Esophagus muscularis mucosa (tissue), 4 donors: ENCODE measurements at regions not wholly inside any gene's neighbourhood (a gene's known extent, or its start where the extent isn't known, plus 50 kb on each side); places are given as distances from the start of the nearest gene placed in this dataset.

Source experiments
- DNase-seq: peaks from one replicate; pipeline ENCODE4 v3.0.0-alpha.2; 2017; ENCODE audit errors: extremely low spot score
- H3K27ac ChIP-seq, 4 donors: fragments of 200-600 bp; sonication (generic); replicated peaks in 1 of 4; 1 replicate in 3 of 4; 2 replicates in 1 of 4; pipeline ENCODE4 v1.5.1; 2016 to 2019; ENCODE audit warnings: mild to moderate bottlenecking in 1 of 4
- H3K27me3 ChIP-seq, 4 donors: fragments of 200-600 bp; sonication (generic); one replicate each; pipeline versions ENCODE4 v1.5.1 to v1.6.0; 2016 to 2019
- H3K36me3 ChIP-seq, 4 donors: fragments of 200-600 bp; sonication (generic); one replicate each; pipeline ENCODE4 v1.5.1; 2016 to 2019
- H3K4me1 ChIP-seq, 4 donors: fragments of 200-600 bp; sonication (generic); one replicate each; pipeline ENCODE4 v1.5.1; 2016 to 2019
- H3K4me3 ChIP-seq, 4 donors: fragments of 200-600 bp; sonication (generic); 1 replicate in 2 of 4; 2 replicates in 2 of 4; pipeline ENCODE4 v1.5.1; 2016 to 2019; ENCODE audit warnings: mild to moderate bottlenecking in 4 of 4, moderate library complexity in 1 of 4
- H3K9me3 ChIP-seq, 4 donors: fragments of 200-600 bp; sonication (generic); 1 replicate in 3 of 4; 2 replicates in 1 of 4; pipeline ENCODE4 v1.5.1; 2016 to 2019
- EP300 ChIP-seq: sonication (generic); formaldehyde crosslinking; IDR thresholded peaks from one replicate; pipeline ENCODE4 v1.6.1; 2017; ENCODE audit warnings: antibody characterized with exemption
- POLR2A ChIP-seq: fragments of 450-650 bp; IDR thresholded peaks from one replicate; pipeline ENCODE4 v1.6.1; 2017; ENCODE audit warnings: antibody characterized with exemption, moderate library complexity, mild to moderate bottlenecking, low read depth
- POLR2AphosphoS5 ChIP-seq, 2 donors: sonication (generic); formaldehyde crosslinking; IDR thresholded peaks; one replicate each; pipeline ENCODE4 v1.6.1; 2017; ENCODE audit warnings: antibody characterized with exemption in 2 of 2
- WGBS: methylation state at CpG from one replicate; pipeline ENCODE4 v1.1.5; 2018; 5-methylcytosine and 5-hydroxymethylcytosine counted together
- intact Hi-C: fragments of 100-400 bp; cut with DNase I; formaldehyde crosslinking; loops from one replicate; pipeline ENCODE4 v1.15.1; 2023
- TF ChIP-seq, protein P1 (sequence below), 3 experiments: fragments of 200-600 bp in 2 of 3; fragments of 450-650 bp in 1 of 3; sonication (generic) in 2 of 3; IDR thresholded peaks; one replicate each; pipeline ENCODE4 v1.5.1; 2017 to 2019; ENCODE audit warnings: antibody characterized with exemption in 3 of 3, mild to moderate bottlenecking in 2 of 3, moderate library complexity in 1 of 3

GRCh38 chr10:78301481-78301880, 267.8 kb downstream of the RPS24 start:
- peak overlapping the region in 1 of 4 donors; percentile 92 for H3K27ac ChIP-seq
- intact Hi-C loops: loop anchor here (5.0 to 10.0 kb wide), 4 partner anchors 89 to 896 kb away; partner anchors contain the start of gene ZMIZ1
- peak; percentile 66 for DNase-seq
- H3K9me3 ChIP-seq: no peaks in the 10 kb centered on the region
- peaks cover 11 to 45% (median 27%) of the 10 kb centered on the region in 4 donors for H3K4me1 ChIP-seq
- TF ChIP-seq EP300: no peak
- TF ChIP-seq, protein P1, sequence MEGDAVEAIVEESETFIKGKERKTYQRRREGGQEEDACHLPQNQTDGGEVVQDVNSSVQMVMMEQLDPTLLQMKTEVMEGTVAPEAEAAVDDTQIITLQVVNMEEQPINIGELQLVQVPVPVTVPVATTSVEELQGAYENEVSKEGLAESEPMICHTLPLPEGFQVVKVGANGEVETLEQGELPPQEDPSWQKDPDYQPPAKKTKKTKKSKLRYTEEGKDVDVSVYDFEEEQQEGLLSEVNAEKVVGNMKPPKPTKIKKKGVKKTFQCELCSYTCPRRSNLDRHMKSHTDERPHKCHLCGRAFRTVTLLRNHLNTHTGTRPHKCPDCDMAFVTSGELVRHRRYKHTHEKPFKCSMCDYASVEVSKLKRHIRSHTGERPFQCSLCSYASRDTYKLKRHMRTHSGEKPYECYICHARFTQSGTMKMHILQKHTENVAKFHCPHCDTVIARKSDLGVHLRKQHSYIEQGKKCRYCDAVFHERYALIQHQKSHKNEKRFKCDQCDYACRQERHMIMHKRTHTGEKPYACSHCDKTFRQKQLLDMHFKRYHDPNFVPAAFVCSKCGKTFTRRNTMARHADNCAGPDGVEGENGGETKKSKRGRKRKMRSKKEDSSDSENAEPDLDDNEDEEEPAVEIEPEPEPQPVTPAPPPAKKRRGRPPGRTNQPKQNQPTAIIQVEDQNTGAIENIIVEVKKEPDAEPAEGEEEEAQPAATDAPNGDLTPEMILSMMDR (IDR thresholded peaks at IDR 0.05): no peak
- TF ChIP-seq POLR2A: no peak
- no peak for TF ChIP-seq POLR2AphosphoS5 (IDR thresholded peaks at IDR 0.05)
- H3K27me3 ChIP-seq: no peaks in the 10 kb centered on the region
- no peaks in the 10 kb centered on the region for H3K36me3 ChIP-seq
- no peak overlapping the region for H3K4me3 ChIP-seq
- 88% methylated on average over 10 of the region's 10 CpGs for WGBS

- H3K27ac ChIP-seq: peak overlapping the region; percentile 88 to 92 (median 90)
- TF ChIP-seq, protein P1 (IDR thresholded peaks at IDR 0.05): peak in 1 of 3 experiments; percentile 23
- TF ChIP-seq POLR2AphosphoS5 (IDR thresholded peaks at IDR 0.05): no peak
- peaks cover 11 to 46% (median 27%) of the 10 kb centered on the region in 4 donors for H3K4me1 ChIP-seq
- no peaks in the 10 kb centered on the region for H3K27me3 ChIP-seq
- 76% methylated on average over 11 of the region's 11 CpGs for WGBS
- H3K9me3 ChIP-seq: no peaks in the 10 kb centered on the region
- H3K36me3 ChIP-seq: no peaks in the 10 kb centered on the region
- DNase-seq: peak; percentile 78
- intact Hi-C loops: loop anchor here (5.0 to 10.0 kb wide), 4 partner anchors 90 to 895 kb away; partner anchors contain the start of gene ZMIZ1
- peak overlapping the region; percentile 63 to 67 (median 66) for H3K4me3 ChIP-seq
Measured at GRCh38 chr10:78301891-78302738, 268.5 kb downstream of the RPS24 start.

DNA sequence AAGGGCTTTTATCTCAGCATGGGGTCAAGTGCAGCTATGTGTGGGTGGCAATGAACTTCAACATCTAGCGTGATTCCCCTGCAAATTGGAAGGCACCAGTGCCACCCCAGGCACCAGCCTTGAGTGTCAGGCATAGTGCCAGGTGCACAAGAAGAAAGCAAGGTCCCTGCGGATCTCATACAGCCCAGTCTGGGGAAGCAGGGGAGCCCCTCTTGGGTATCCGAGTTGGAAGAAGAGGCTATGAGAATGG, 269.0 kb downstream of the RPS24 start:
- TF ChIP-seq, protein P1 (IDR thresholded peaks at IDR 0.05): no peak
- no peak for TF ChIP-seq POLR2A
- TF ChIP-seq EP300: no peak
- TF ChIP-seq POLR2AphosphoS5 (IDR thresholded peaks at IDR 0.05): no peak
- intact Hi-C loops: loop anchor here (5.0 to 10.0 kb wide), 4 partner anchors 90 to 895 kb away; partner anchors contain the start of gene ZMIZ1
- no peaks in the 10 kb centered on the region for H3K27me3 ChIP-seq
- H3K4me1 ChIP-seq: peaks cover 11 to 46% (median 27%) of the 10 kb centered on the region in 4 donors
- peak overlapping the region; percentile 88 to 92 (median 90) for H3K27ac ChIP-seq
- no peaks in the 10 kb centered on the region for H3K9me3 ChIP-seq
- DNase-seq: no peak
- peak overlapping the region; percentile 63 to 67 (median 66) for H3K4me3 ChIP-seq
- H3K36me3 ChIP-seq: no peaks in the 10 kb centered on the region
- WGBS: 13% methylated on average over 3 of the region's 3 CpGs

GRCh38 chr10:78302989-78303854, 269.6 kb downstream of the RPS24 start:
- Histone ChIP-seq H3K36me3 (no peaks in the 10 kb centered on the region), H3K9me3 (no peaks in the 10 kb centered on the region), H3K4me1 (peaks cover 11 to 46% (median 27%) of the 10 kb centered on the region in 4 donors), H3K27ac (peak overlapping the region; percentile 88 to 92 (median 90)), H3K27me3 (no peaks in the 10 kb centered on the region), H3K4me3 (peak overlapping the region; percentile 63 to 67 (median 66))
- TF ChIP-seq, protein P1 (IDR thresholded peaks at IDR 0.05): peak; percentile 51 to 78 (median 55)
- peak; percentile 82 to 86 for TF ChIP-seq POLR2AphosphoS5 (IDR thresholded peaks at IDR 0.05)
- peak; percentile 10 for TF ChIP-seq POLR2A
- no peak for TF ChIP-seq EP300
- intact Hi-C loops: loop anchor here (5.0 to 10.0 kb wide), 4 partner anchors 91 to 894 kb away; partner anchors contain the start of gene ZMIZ1
- DNase-seq: peak; percentile 96
- 12% methylated on average over 32 of the region's 81 CpGs for WGBS
